A673 (cell line): ENCODE measurements at regions not wholly inside any gene's neighbourhood (a gene's known extent, or its start where the extent isn't known, plus 50 kb on each side); places are given as distances from the start of the nearest gene placed in this dataset.

Experiments
- BruUV-seq: library from RNA; stranded (reverse); fragments of 400-500 nt; replicated peaks from 2 replicates; lab custom pipeline; 2021; lab: Mats Ljungman, UMichigan
- CTCF ChIA-PET: fragments of 300-600 bp; sonication (Branson Sonifier 250); formaldehyde crosslinking; loops from one replicate; lab custom pipeline; 2022; ENCODE audit warnings: antibody characterized with exemption; lab: Charles Lee
- POLR2A ChIA-PET: fragments of 300-600 bp; sonication (Branson Sonifier 250); formaldehyde crosslinking; loops from one replicate; lab custom pipeline; 2022; ENCODE audit warnings: antibody characterized with exemption; ENCODE audit not compliant: low non-redundant PET; lab: Charles Lee
- DNase-seq: peaks from one replicate; pipeline ENCODE4 v3.0.0-alpha.2; 2015; ENCODE audit warnings: low spot score
- H3K27ac ChIP-seq: fragments of 200-600 bp; sonication (generic); 2 replicates; pipeline ENCODE4 v1.5.1; 2016; ENCODE audit warnings: mixed run types, low read depth, mild to moderate bottlenecking, mixed read lengths, antibody characterized with exemption, low read length; ENCODE audit not compliant: poor library complexity, severe bottlenecking
- H3K27me3 ChIP-seq: fragments of 200-600 bp; sonication (generic); replicated peaks from 2 replicates; pipeline ENCODE4 v1.6.1; 2017; ENCODE audit warnings: mixed run types, low read depth, mild to moderate bottlenecking, mixed read lengths, antibody characterized with exemption, low read length; ENCODE audit not compliant: insufficient read depth, poor library complexity
- H3K36me3 ChIP-seq: fragments of 200-600 bp; sonication (generic); 2 replicates; pipeline ENCODE4 v1.6.1; 2016; ENCODE audit warnings: mixed run types, mild to moderate bottlenecking, mixed read lengths, antibody characterized with exemption, low read length; ENCODE audit not compliant: insufficient read depth, poor library complexity, severe bottlenecking
- H3K4me1 ChIP-seq: fragments of 200-600 bp; sonication (generic); 2 replicates; pipeline ENCODE4 v1.6.1; 2017; ENCODE audit warnings: mixed run types, mild to moderate bottlenecking, mixed read lengths, antibody characterized with exemption, low read length; ENCODE audit not compliant: insufficient read depth, poor library complexity, severe bottlenecking
- H3K4me3 ChIP-seq: fragments of 200-600 bp; sonication (generic); 2 replicates; pipeline ENCODE4 v1.5.1; 2016; ENCODE audit warnings: low read depth, mixed run types, mild to moderate bottlenecking, mixed read lengths, low read length; ENCODE audit not compliant: poor library complexity, severe bottlenecking
- H3K9me3 ChIP-seq: fragments of 200-600 bp; sonication (generic); 2 replicates; pipeline ENCODE4 v1.6.1; 2016; ENCODE audit warnings: mixed run types, low read depth, mild to moderate bottlenecking, mixed read lengths, antibody characterized with exemption, low read length; ENCODE audit not compliant: poor library complexity, severe bottlenecking
- CTCF ChIP-seq: fragments of 300-800, 200-600 bp; sonication (generic); conservative IDR thresholded peaks from 2 replicates; pipeline ENCODE4 v1.5.1; 2017; ENCODE audit warnings: low read depth, mild to moderate bottlenecking, antibody characterized with exemption, low read length, moderate library complexity, mixed read lengths
- EZH2 ChIP-seq: fragments of 200-600 bp; sonication (generic); IDR thresholded peaks from 2 replicates; pipeline ENCODE4 v1.6.1; 2017; ENCODE audit warnings: borderline replicate concordance, low read depth, mild to moderate bottlenecking, mixed read lengths, antibody characterized with exemption, low read length; ENCODE audit not compliant: poor library complexity, severe bottlenecking
- intact Hi-C: fragments of 100-400 bp; cut with micrococcal nuclease; formaldehyde crosslinking; loops from one replicate; pipeline ENCODE4 v1.10.0; 2022; ENCODE audit not compliant: unreplicated experiment

DNA sequence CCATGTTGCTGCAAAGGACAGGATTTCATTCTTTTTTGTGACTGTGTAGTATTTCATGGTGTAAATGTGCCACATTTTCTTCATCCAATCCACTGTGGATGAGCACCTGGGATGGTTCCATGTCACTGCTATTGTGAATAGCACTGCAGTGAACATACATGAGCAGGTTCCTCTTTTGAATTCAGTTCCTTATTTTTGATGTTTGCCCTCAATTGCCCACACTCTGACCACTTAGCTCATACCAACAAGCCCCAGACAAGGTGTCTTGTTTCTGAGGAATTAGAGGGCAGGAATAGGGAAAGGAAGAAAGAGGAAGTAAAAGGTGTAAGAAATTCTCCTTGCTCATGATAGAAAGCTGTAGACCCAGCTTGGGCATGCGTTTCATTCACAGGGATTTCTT, 244.2 kb upstream of the ZNF507 start:
- Histone ChIP-seq H3K27me3 (no peaks in the 10 kb centered on the region), H3K4me1 (peaks cover 26% of the 10 kb centered on the region), H3K4me3 (no peak overlapping the region), H3K27ac (no peak overlapping the region), H3K9me3 (peaks cover 4% of the 10 kb centered on the region), H3K36me3 (no peaks in the 10 kb centered on the region)
- TF ChIP-seq EZH2 (no peak), CTCF (no peak)
- ChIA-PET POLR2A (no interaction called here), CTCF (no interaction called here)
- DNase-seq = no peak
- intact Hi-C loops = no loop called here
- BruUV-seq = no TSS peak

GRCh38 chr19:32103541-32103940, 241.9 kb upstream of the ZNF507 start:
- no peak for DNase-seq
- ChIA-PET POLR2A (no interaction called here), CTCF (no interaction called here)
- TF ChIP-seq CTCF (no peak), EZH2 (no peak)
- peaks cover 30% of the 10 kb centered on the region for H3K4me1 ChIP-seq
- H3K9me3 ChIP-seq = peaks cover 4% of the 10 kb centered on the region
- BruUV-seq = no TSS peak
- H3K27me3 ChIP-seq = no peaks in the 10 kb centered on the region
- no peak overlapping the region for H3K27ac ChIP-seq
- no peak overlapping the region for H3K4me3 ChIP-seq
- H3K36me3 ChIP-seq = no peaks in the 10 kb centered on the region
- intact Hi-C loops = no loop called here

- ChIA-PET POLR2A (no interaction called here), CTCF (no interaction called here)
- Histone ChIP-seq H3K9me3 (peaks cover 4% of the 10 kb centered on the region), H3K4me3 (no peak overlapping the region), H3K27me3 (no peaks in the 10 kb centered on the region), H3K4me1 (peaks cover 30% of the 10 kb centered on the region), H3K27ac (peak overlapping the region; percentile 40), H3K36me3 (no peaks in the 10 kb centered on the region)
- no TSS peak for BruUV-seq
- peak; percentile 30; the same call in 1 of the 2 replicates for TF ChIP-seq CTCF
- no peak for TF ChIP-seq EZH2
- DNase-seq = peak; percentile 72
- intact Hi-C loops = no loop called here
Measured at GRCh38 chr19:32104153-32104849, 241.1 kb upstream of the ZNF507 start.
